Activated CD4-positive, alpha-beta T cell treated with anti-CD3 and anti-CD28 coated beads for 36 hours (primary cell): ENCODE measurements at regions not wholly inside any gene's neighbourhood (a gene's known extent, or its start where the extent isn't known, plus 50 kb on each side); places are given as distances from the start of the nearest gene placed in this dataset.
"Not testable (repeated sequence)": the region's sequence is repeated elsewhere in the genome, so short reads cannot be mapped to it uniquely, and the experiment has no call there.

Experiments used
- ATAC-seq: fragments of 200-7000 bp; cut with Tn5 transposase; one replicate; pipeline ENCODE4 v1.10.0; 2021; ENCODE audit warnings: mild to moderate bottlenecking, moderate library complexity
- CTCF ChIA-PET: fragments of 350-600 bp; sonication (Branson Sonifier 250); formaldehyde crosslinking; loops from one replicate; lab custom pipeline; 2021; ENCODE audit warnings: antibody characterized with exemption; lab: Charles Lee
- POLR2A ChIA-PET: fragments of 350-600 bp; sonication (Branson Sonifier 250); formaldehyde crosslinking; loops from one replicate; lab custom pipeline; 2021; ENCODE audit warnings: antibody characterized with exemption, inconsistent platforms; lab: Charles Lee
- DNase-seq: peaks from one replicate; pipeline ENCODE4 v3.0.0-alpha.2; 2020
- H3K27ac Mint-ChIP-seq: one replicate; pipeline ENCODE4 v1.8.0; 2021; ENCODE audit warnings: mixed read lengths
- H3K27me3 Mint-ChIP-seq: one replicate; pipeline ENCODE4 v1.8.0; 2021; ENCODE audit warnings: mixed read lengths
- H3K36me3 Mint-ChIP-seq: one replicate; pipeline ENCODE4 v1.8.0; 2021; ENCODE audit warnings: low read depth, mixed read lengths
- H3K4me1 Mint-ChIP-seq: one replicate; pipeline ENCODE4 v1.8.0; 2021; ENCODE audit warnings: mixed read lengths
- H3K4me3 Mint-ChIP-seq: one replicate; pipeline ENCODE4 v1.8.0; 2021; ENCODE audit warnings: mild to moderate bottlenecking, moderate library complexity, mixed read lengths
- H3K9me3 Mint-ChIP-seq: one replicate; pipeline ENCODE4 v1.8.0; 2021; ENCODE audit warnings: low read depth, mixed read lengths
- intact Hi-C, 2 experiments: fragments of 100-400 bp; cut with DNase I in 1 of 2; cut with micrococcal nuclease in 1 of 2; formaldehyde crosslinking; loops; one replicate each; pipeline versions ENCODE4 v1.14.2 to v1.15.1; 2022 to 2024; cut with DNase I, micrococcal nuclease

- Mint-ChIP-seq H3K4me3 (no peak overlapping the region), H3K4me1 (peaks cover 6% of the 10 kb centered on the region), H3K9me3 (no peaks in the 10 kb centered on the region), H3K27me3 (peaks cover 5% of the 10 kb centered on the region), H3K27ac (no peak overlapping the region), H3K36me3 (no peaks in the 10 kb centered on the region)
- CTCF ChIA-PET: no interaction called here
- ATAC-seq (no peak), DNase-seq (peak; percentile 21)
- POLR2A ChIA-PET: no interaction called here
- intact Hi-C loops: no loop called here
Observed at GRCh38 chr6:169921217-169921616, 169.8 kb downstream of the ERMARD start.

GRCh38 chr6:169920359-169921020, 169.1 kb downstream of the ERMARD start:
- POLR2A ChIA-PET: interaction anchor here (0.6 kb wide), 1 partner anchor 1028 kb away, joined by 3 read pairs; no protein-coding TSS in a partner anchor
- intact Hi-C loops: no loop called here
- no peak overlapping the region for H3K27ac Mint-ChIP-seq
- DNase-seq (no peak), ATAC-seq (no peak)
- H3K4me3 Mint-ChIP-seq: no peak overlapping the region
- H3K36me3 Mint-ChIP-seq: no peaks in the 10 kb centered on the region
- CTCF ChIA-PET: interaction anchor here (0.8 to 0.9 kb wide), 2 partner anchors 11 to 1032 kb away, joined by 3 to 4 read pairs; no protein-coding TSS in a partner anchor
- no peaks in the 10 kb centered on the region for H3K9me3 Mint-ChIP-seq
- H3K4me1 Mint-ChIP-seq: peaks cover 6% of the 10 kb centered on the region
- H3K27me3 Mint-ChIP-seq: no peaks in the 10 kb centered on the region

- CTCF ChIA-PET: no interaction called here
- POLR2A ChIA-PET: no interaction called here
- intact Hi-C loops: no loop called here
Observed at GRCh38 chr6:169918954-169919549, 167.6 kb downstream of the ERMARD start.

GRCh38 chr6:169918239-169918953, 167.0 kb downstream of the ERMARD start:
- no peak overlapping the region for H3K27ac Mint-ChIP-seq
- ChIA-PET CTCF (no interaction called here), POLR2A (no interaction called here)
- H3K4me3 Mint-ChIP-seq: no peak overlapping the region
- ATAC-seq (no peak), DNase-seq (no peak)
- intact Hi-C loops: no loop called here
- no peaks in the 10 kb centered on the region for H3K9me3 Mint-ChIP-seq
- H3K4me1 Mint-ChIP-seq: peaks cover 6% of the 10 kb centered on the region
- peaks cover 7% of the 10 kb centered on the region for H3K27me3 Mint-ChIP-seq
- H3K36me3 Mint-ChIP-seq: no peaks in the 10 kb centered on the region

More at GRCh38 chr6:169918954-169919549, 167.6 kb downstream of the ERMARD start:
- Mint-ChIP-seq H3K9me3 (no peaks in the 10 kb centered on the region), H3K27me3 (peaks cover 3% of the 10 kb centered on the region), H3K27ac (no peak overlapping the region), H3K36me3 (no peaks in the 10 kb centered on the region), H3K4me3 (no peak overlapping the region), H3K4me1 (peaks cover 6% of the 10 kb centered on the region)
- ATAC-seq (no peak), DNase-seq (no peak)

- ChIA-PET POLR2A (no interaction called here), CTCF (no interaction called here)
- H3K27me3 Mint-ChIP-seq: peaks cover 7% of the 10 kb centered on the region
- DNase-seq (no peak), ATAC-seq (no peak)
- intact Hi-C loops: no loop called here
- H3K4me3 Mint-ChIP-seq: no peak overlapping the region
- no peaks in the 10 kb centered on the region for H3K9me3 Mint-ChIP-seq
- H3K36me3 Mint-ChIP-seq: no peaks in the 10 kb centered on the region
- H3K27ac Mint-ChIP-seq: no peak overlapping the region
- H3K4me1 Mint-ChIP-seq: peaks cover 5% of the 10 kb centered on the region
Observed at GRCh38 chr6:169917153-169917552, 165.7 kb downstream of the ERMARD start.

- CTCF ChIA-PET: no interaction called here
- H3K27me3 Mint-ChIP-seq: peaks cover 7% of the 10 kb centered on the region
- intact Hi-C loops: no loop called here
Observed at GRCh38 chr6:169915769-169916550, 164.5 kb downstream of the ERMARD start.

GRCh38 chr6:169913745-169914144, 162.3 kb downstream of the ERMARD start:
- POLR2A ChIA-PET, intact Hi-C loops, DNase-seq: not testable (repeated sequence)

More at GRCh38 chr6:169915769-169916550, 164.5 kb downstream of the ERMARD start:
- POLR2A ChIA-PET: no interaction called here
- H3K4me1 Mint-ChIP-seq: no peaks in the 10 kb centered on the region
- H3K27ac Mint-ChIP-seq: no peak overlapping the region
- ATAC-seq (no peak), DNase-seq (no peak)
- H3K4me3 Mint-ChIP-seq: no peak overlapping the region
- H3K9me3 Mint-ChIP-seq: no peaks in the 10 kb centered on the region
- H3K36me3 Mint-ChIP-seq: no peaks in the 10 kb centered on the region

GRCh38 chr6:169913096-169913638, 161.7 kb downstream of the ERMARD start:
- no peak overlapping the region for H3K4me3 Mint-ChIP-seq
- no peaks in the 10 kb centered on the region for H3K36me3 Mint-ChIP-seq
- H3K9me3 Mint-ChIP-seq: no peaks in the 10 kb centered on the region
- ChIA-PET POLR2A (no interaction called here), CTCF (no interaction called here)
- H3K27me3 Mint-ChIP-seq: peaks cover 7% of the 10 kb centered on the region
- H3K27ac Mint-ChIP-seq: no peak overlapping the region
- DNase-seq (no peak), ATAC-seq (no peak)
- no peaks in the 10 kb centered on the region for H3K4me1 Mint-ChIP-seq
- intact Hi-C loops: no loop called here

More at GRCh38 chr6:169913745-169914144, 162.3 kb downstream of the ERMARD start:
- H3K4me1 Mint-ChIP-seq, CTCF ChIA-PET, H3K27ac Mint-ChIP-seq, H3K9me3 Mint-ChIP-seq, H3K27me3 Mint-ChIP-seq, H3K36me3 Mint-ChIP-seq, H3K4me3 Mint-ChIP-seq, ATAC-seq: not testable (repeated sequence)

- Mint-ChIP-seq H3K9me3 (no peaks in the 10 kb centered on the region), H3K27me3 (peaks cover 7% of the 10 kb centered on the region), H3K4me3 (no peak overlapping the region), H3K4me1 (no peaks in the 10 kb centered on the region), H3K36me3 (no peaks in the 10 kb centered on the region), H3K27ac (no peak overlapping the region)
- DNase-seq: no peak
- intact Hi-C loops: no loop called here
- no peak for ATAC-seq
- ChIA-PET CTCF (no interaction called here), POLR2A (no interaction called here)
Observed at GRCh38 chr6:169912266-169913095, 161.1 kb downstream of the ERMARD start.

- no peak overlapping the region for H3K27ac Mint-ChIP-seq
- DNase-seq (no peak), ATAC-seq (no peak)
- POLR2A ChIA-PET: no interaction called here
- H3K27me3 Mint-ChIP-seq: peaks cover 7% of the 10 kb centered on the region
- H3K36me3 Mint-ChIP-seq: no peaks in the 10 kb centered on the region
- intact Hi-C loops: no loop called here
- no peak overlapping the region for H3K4me3 Mint-ChIP-seq
- H3K9me3 Mint-ChIP-seq: no peaks in the 10 kb centered on the region
- no peaks in the 10 kb centered on the region for H3K4me1 Mint-ChIP-seq
- CTCF ChIA-PET: no interaction called here
Observed at GRCh38 chr6:169911264-169912263, 160.1 kb downstream of the ERMARD start.
